ENCODE measurements at regions not wholly inside any gene's neighbourhood (a gene's known extent, or its start where the extent isn't known, plus 50 kb on each side); places are given as distances from the start of the nearest gene placed in this dataset.
A peak's percentile ranks its signal among the peaks of the same experiment; 100 is the strongest.

GRCh38 chr2:118232796-118233195, 144.5 kb downstream of the INSIG2 start:
- Histone ChIP-seq H3K4me3 (no peak overlapping the region), H3K36me3 (no peaks in the 10 kb centered on the region), H3K9me3 (no peaks in the 10 kb centered on the region), H3K4me1 (peaks cover 5 to 8% of the 10 kb centered on the region in 2 donors), H3K27ac (no peak overlapping the region), H3K27me3 (no peaks in the 10 kb centered on the region)
- intact Hi-C loops (cut with DNase I; ENCODE audit: low total_unique reads) (no loop called here), in situ Hi-C loops (cut with MboI; ENCODE audit: low sequenced_read_pairs in 4 of 4) (no loop called here)
- no peak for ATAC-seq
- no peak for DNase-seq
- TF ChIP-seq CTCF (IDR thresholded peaks at IDR 0.05 in 4 of 5, conservative IDR thresholded peaks at IDR 0.05 in 1 of 5), result no peak
- no peak for TF ChIP-seq POLR2A (IDR thresholded peaks at IDR 0.05)

- Histone ChIP-seq H3K36me3 (no peaks in the 10 kb centered on the region), H3K4me3 (no peak overlapping the region), H3K27ac (no peak overlapping the region), H3K4me1 (peaks cover 9 to 12% of the 10 kb centered on the region in 2 donors), H3K27me3 (no peaks in the 10 kb centered on the region), H3K9me3 (no peaks in the 10 kb centered on the region)
- ATAC-seq, result no peak
- intact Hi-C loops (cut with DNase I; ENCODE audit: low total_unique reads) (no loop called here), in situ Hi-C loops (cut with MboI; ENCODE audit: low sequenced_read_pairs in 4 of 4) (no loop called here)
- no peak for TF ChIP-seq POLR2A (IDR thresholded peaks at IDR 0.05)
- no peak for TF ChIP-seq CTCF (IDR thresholded peaks at IDR 0.05 in 4 of 5, conservative IDR thresholded peaks at IDR 0.05 in 1 of 5)
- no peak for DNase-seq
These were observed 144.1 kb downstream of the INSIG2 start for GRCh38 chr2:118232391-118232790.

- DNase-seq (no peak), ATAC-seq (no peak)
- H3K36me3 ChIP-seq, result no peaks in the 10 kb centered on the region
- H3K27me3 ChIP-seq, result no peaks in the 10 kb centered on the region
- TF ChIP-seq POLR2A (IDR thresholded peaks at IDR 0.05), result no peak
- no peak for TF ChIP-seq CTCF (IDR thresholded peaks at IDR 0.05 in 4 of 5, conservative IDR thresholded peaks at IDR 0.05 in 1 of 5)
- in situ Hi-C loops (cut with MboI; ENCODE audit: low sequenced_read_pairs in 4 of 4) (no loop called here), intact Hi-C loops (cut with DNase I; ENCODE audit: low total_unique reads) (no loop called here)
- H3K4me3 ChIP-seq, result no peak overlapping the region
- H3K27ac ChIP-seq, result no peak overlapping the region
- H3K4me1 ChIP-seq, result peaks cover 11 to 15% of the 10 kb centered on the region in 2 donors
- no peaks in the 10 kb centered on the region for H3K9me3 ChIP-seq
These were observed 143.5 kb downstream of the INSIG2 start for GRCh38 chr2:118231759-118232158.

GRCh38 chr2:118227698-118228508, 139.6 kb downstream of the INSIG2 start:
- intact Hi-C loops (cut with DNase I; ENCODE audit: low total_unique reads) (loop anchor here (2.0 to 10.0 kb wide), 4 partner anchors 85 to 534 kb away; partner anchors contain the start of gene DDX18), in situ Hi-C loops (cut with MboI; ENCODE audit: low sequenced_read_pairs in 4 of 4) (loop anchor here in 2 of 4 donors (5.0 to 10.0 kb wide), 3 partner anchors 547 to 627 kb away; no protein-coding TSS in a partner anchor)
- peak in 1 of 2 donors; percentile 28 for DNase-seq
- peak; percentile 19 to 79 for ATAC-seq
- Histone ChIP-seq H3K4me3 (peak overlapping the region in 1 of 4 donors; percentile 14), H3K4me1 (peaks cover 25 to 29% of the 10 kb centered on the region in 2 donors), H3K36me3 (no peaks in the 10 kb centered on the region), H3K9me3 (no peaks in the 10 kb centered on the region), H3K27me3 (peaks cover 0 to 5% (median 0%) of the 10 kb centered on the region in 3 donors), H3K27ac (peak overlapping the region; percentile 88 to 92 (median 90))
- TF ChIP-seq CTCF (IDR thresholded peaks at IDR 0.05 in 4 of 5, conservative IDR thresholded peaks at IDR 0.05 in 1 of 5) (no peak), POLR2A (IDR thresholded peaks at IDR 0.05) (no peak)
